CD14-positive monocyte (primary cell): ENCODE measurements at regions not wholly inside any gene's neighbourhood (a gene's known extent, or its start where the extent isn't known, plus 50 kb on each side); places are given as distances from the start of the nearest gene placed in this dataset.

Experiments
- DNase-seq, 3 donors: peaks; one replicate each; pipeline ENCODE4 v3.0.0-alpha.2; 2011 to 2022
- H2AFZ ChIP-seq: 2 replicates; pipeline ENCODE4 v1.6.0; 2012; ENCODE audit warnings: mild to moderate bottlenecking, low read depth, low read length, inconsistent platforms; ENCODE audit not compliant: insufficient read depth, poor library complexity, severe bottlenecking
- H3K27ac ChIP-seq, 2 donors: 1 replicate in 1 of 2; 2 replicates in 1 of 2; pipeline ENCODE4 v1.5.1; 2012 to 2013; ENCODE audit warnings: low read length in 2 of 2, control low read depth in 1 of 2, inconsistent platforms in 1 of 2, low read depth in 1 of 2, mild to moderate bottlenecking in 1 of 2
- H3K27me3 ChIP-seq, 2 donors: one replicate each; pipeline versions ENCODE4 v1.6.0 to v1.6.1; 2011 to 2013; ENCODE audit warnings: low read length in 2 of 2; ENCODE audit not compliant: control insufficient read depth in 2 of 2, insufficient read depth in 2 of 2
- H3K36me3 ChIP-seq, 2 donors: replicated peaks in 1 of 2; 1 replicate in 1 of 2; 2 replicates in 1 of 2; pipeline versions ENCODE4 v1.5.1 to v1.6.1; 2012 to 2013; ENCODE audit warnings: low read length in 2 of 2, control low read depth in 1 of 2, inconsistent platforms in 1 of 2, mild to moderate bottlenecking in 1 of 2; ENCODE audit not compliant: insufficient read depth in 2 of 2, control insufficient read depth in 1 of 2
- H3K4me1 ChIP-seq, 2 donors: 1 replicate in 1 of 2; 2 replicates in 1 of 2; pipeline versions ENCODE4 v1.5.1 to v1.6.1; 2012 to 2013; ENCODE audit warnings: low read length in 2 of 2, control low read depth in 1 of 2, inconsistent platforms in 1 of 2, mild to moderate bottlenecking in 1 of 2, moderate library complexity in 1 of 2; ENCODE audit not compliant: insufficient read depth in 2 of 2, control insufficient read depth in 1 of 2
- H3K4me2 ChIP-seq: replicated peaks from 2 replicates; pipeline ENCODE3; 2012; ENCODE audit warnings: low read length, moderate library complexity, mild to moderate bottlenecking; ENCODE audit not compliant: poor library complexity, severe bottlenecking; ENCODE audit errors: extremely low read depth
- H3K4me3 ChIP-seq, 3 experiments: fragments of 200-600 bp in 1 of 3; sonication (generic) in 1 of 3; replicated peaks in 1 of 3; 1 replicate in 2 of 3; 2 replicates in 1 of 3; pipeline ENCODE4 v1.5.1; 2011 to 2013; ENCODE audit warnings: low read length in 3 of 3, mild to moderate bottlenecking in 3 of 3, control low read depth in 2 of 3, low read depth in 2 of 3, inconsistent platforms in 1 of 3, moderate library complexity in 1 of 3
- H3K79me2 ChIP-seq: 2 replicates; pipeline ENCODE4 v1.6.0; 2012; ENCODE audit warnings: mild to moderate bottlenecking, control low read depth, inconsistent platforms, low read length, moderate library complexity; ENCODE audit not compliant: insufficient read depth
- H3K9ac ChIP-seq: 2 replicates; pipeline ENCODE4 v1.6.0; 2017; ENCODE audit warnings: low read length, mild to moderate bottlenecking; ENCODE audit not compliant: insufficient read depth, poor library complexity, severe bottlenecking
- H3K9me3 ChIP-seq, 2 donors: replicated peaks in 1 of 2; 1 replicate in 1 of 2; 2 replicates in 1 of 2; pipeline versions ENCODE4 v1.5.1 to v1.6.1; 2012 to 2013; ENCODE audit warnings: low read length in 2 of 2, control low read depth in 1 of 2; ENCODE audit not compliant: control insufficient read depth in 1 of 2, insufficient read depth in 1 of 2
- H4K20me1 ChIP-seq: 2 replicates; pipeline ENCODE4 v1.6.0; 2012; ENCODE audit warnings: mild to moderate bottlenecking, low read length, control low read depth, moderate library complexity; ENCODE audit not compliant: insufficient read depth
- H3K27ac Mint-ChIP-seq, 7 donors: one replicate each; pipeline ENCODE4 v1.8.0; 2020; ENCODE audit warnings: mild to moderate bottlenecking in 7 of 7, mixed read lengths in 7 of 7, moderate library complexity in 6 of 7, inconsistent platforms in 2 of 7
- H3K27me3 Mint-ChIP-seq, 3 donors: one replicate each; pipeline ENCODE4 v1.8.0; 2021 to 2022; ENCODE audit warnings: low read depth in 3 of 3, mild to moderate bottlenecking in 3 of 3, mixed read lengths in 3 of 3, moderate library complexity in 3 of 3, inconsistent platforms in 1 of 3
- H3K36me3 Mint-ChIP-seq, 2 donors: one replicate each; pipeline ENCODE4 v1.8.0; 2020; ENCODE audit warnings: mixed read lengths in 2 of 2, inconsistent platforms in 1 of 2, mild to moderate bottlenecking in 1 of 2
- H3K4me1 Mint-ChIP-seq: one replicate; pipeline ENCODE4 v1.8.0; 2020; ENCODE audit warnings: mild to moderate bottlenecking, mixed read lengths
- H3K4me3 Mint-ChIP-seq, 2 donors: one replicate each; pipeline ENCODE4 v1.8.0; 2020; ENCODE audit warnings: mild to moderate bottlenecking in 2 of 2, mixed read lengths in 2 of 2, moderate library complexity in 1 of 2
- H3K9me3 Mint-ChIP-seq, 7 donors: one replicate each; pipeline ENCODE4 v1.8.0; 2020 to 2022; ENCODE audit warnings: mixed read lengths in 7 of 7, mild to moderate bottlenecking in 6 of 7, moderate library complexity in 6 of 7, inconsistent platforms in 2 of 7
- CTCF ChIP-seq: fragments of 200-600 bp; IDR thresholded peaks from one replicate; pipeline ENCODE4 v1.8.0; 2022; ENCODE audit warnings: antibody characterized with exemption, mild to moderate bottlenecking
- WGBS: methylation state at CpG from one replicate; pipeline ENCODE4 v1.1.5; 2013; ENCODE audit warnings: missing lambda C conversion rate; ENCODE audit not compliant: insufficient coverage; 5-methylcytosine and 5-hydroxymethylcytosine counted together
- intact Hi-C, 2 donors: fragments of 100-400 bp; cut with micrococcal nuclease; formaldehyde crosslinking; loops; one replicate each; pipeline versions ENCODE4 v1.15.0 to v1.15.1; 2023

- H2AFZ ChIP-seq = no peak overlapping the region
- H3K4me3 ChIP-seq = no peak overlapping the region
- no CpG with 5 or more reads among the region's 3 CpGs for WGBS
- Mint-ChIP-seq H3K36me3 (no peaks in the 10 kb centered on the region), H3K4me1 (no peaks in the 10 kb centered on the region), H3K27ac (no peak overlapping the region), H3K27me3 (peaks cover 0 to 2% (median 0%) of the 10 kb centered on the region in 3 donors), H3K4me3 (no peak overlapping the region), H3K9me3 (peaks cover 0 to 6% (median 2%) of the 10 kb centered on the region in 7 donors)
- no peak for DNase-seq
- H3K27ac ChIP-seq = no peak overlapping the region
- no peaks in the 10 kb centered on the region for H3K4me1 ChIP-seq
- TF ChIP-seq CTCF = no peak
- H3K9ac ChIP-seq = no peak overlapping the region
- no peaks in the 10 kb centered on the region for H3K9me3 ChIP-seq
- H3K4me2 ChIP-seq = no peak overlapping the region
- H3K27me3 ChIP-seq = no peaks in the 10 kb centered on the region
- intact Hi-C loops = no loop called here
- no peaks in the 10 kb centered on the region for H3K79me2 ChIP-seq
- H3K36me3 ChIP-seq = no peaks in the 10 kb centered on the region
- no peaks in the 10 kb centered on the region for H4K20me1 ChIP-seq
Observed at GRCh38 chr17:71145486-71145885, 975.3 kb upstream of the SOX9 start.

DNA sequence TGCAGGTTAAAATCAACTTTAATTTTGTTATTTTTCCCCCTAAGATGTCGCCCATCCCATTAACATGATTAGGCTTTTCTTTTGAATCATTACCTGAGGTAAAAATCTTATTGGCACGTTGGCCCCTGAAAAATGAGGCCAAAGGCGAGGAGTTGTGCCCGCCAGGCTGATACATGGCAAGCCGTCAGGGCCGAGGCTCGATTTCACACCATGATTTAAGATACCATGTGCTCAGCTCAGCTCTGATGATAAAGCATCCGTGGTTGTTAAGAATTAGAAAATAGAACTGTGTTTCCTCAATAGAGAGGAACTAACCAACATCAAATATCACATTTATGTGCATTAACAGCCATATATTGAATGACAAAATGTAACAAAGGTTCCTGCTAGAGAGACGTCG lies 972.9 kb upstream of the SOX9 start:
- intact Hi-C loops = no loop called here
- Mint-ChIP-seq H3K27ac (no peak overlapping the region), H3K27me3 (peaks cover 0 to 2% (median 0%) of the 10 kb centered on the region in 3 donors), H3K4me3 (no peak overlapping the region), H3K36me3 (no peaks in the 10 kb centered on the region), H3K9me3 (peaks cover 0 to 11% (median 2%) of the 10 kb centered on the region in 7 donors), H3K4me1 (no peaks in the 10 kb centered on the region)
- Histone ChIP-seq H3K9ac (no peak overlapping the region), H3K79me2 (no peaks in the 10 kb centered on the region), H3K9me3 (no peaks in the 10 kb centered on the region), H4K20me1 (no peaks in the 10 kb centered on the region), H3K4me2 (no peak overlapping the region), H3K27me3 (no peaks in the 10 kb centered on the region), H3K27ac (no peak overlapping the region), H3K4me3 (no peak overlapping the region), H3K4me1 (no peaks in the 10 kb centered on the region), H3K36me3 (no peaks in the 10 kb centered on the region), H2AFZ (no peak overlapping the region)
- no peak for DNase-seq
- TF ChIP-seq CTCF = no peak
- WGBS = no CpG with 5 or more reads among the region's 10 CpGs
